Liver (tissue), 8 donors: ENCODE measurements at regions not wholly inside any gene's neighbourhood (a gene's known extent, or its start where the extent isn't known, plus 50 kb on each side); places are given as distances from the start of the nearest gene placed in this dataset.

Experiments
- DNase-seq: peaks from one replicate; pipeline ENCODE4 v3.0.0-alpha.2; 2017; ENCODE audit warnings: low spot score
- H3K27ac ChIP-seq, 2 donors: one replicate each; pipeline ENCODE4 v1.7.0; 2013; ENCODE audit warnings: inconsistent platforms in 2 of 2, low read length in 2 of 2, control low read depth in 1 of 2, low read depth in 1 of 2, mild to moderate bottlenecking in 1 of 2
- H3K27me3 ChIP-seq, 4 donors: one replicate each; pipeline versions ENCODE4 v1.6.1 to v1.7.0; 2013; ENCODE audit warnings: low read length in 3 of 4, inconsistent platforms in 1 of 4, mild to moderate bottlenecking in 1 of 4, moderate library complexity in 1 of 4; ENCODE audit not compliant: control insufficient read depth in 4 of 4, insufficient read depth in 4 of 4
- H3K36me3 ChIP-seq, 4 donors: one replicate each; pipeline versions ENCODE4 v1.6.1 to v1.7.0; 2013; ENCODE audit warnings: low read length in 3 of 4, mild to moderate bottlenecking in 3 of 4, low read depth in 1 of 4, moderate library complexity in 1 of 4; ENCODE audit not compliant: control insufficient read depth in 4 of 4, insufficient read depth in 3 of 4
- H3K4me1 ChIP-seq, 4 donors: one replicate each; pipeline versions ENCODE4 v1.6.1 to v1.7.0; 2013; ENCODE audit warnings: low read length in 3 of 4, mild to moderate bottlenecking in 3 of 4, moderate library complexity in 1 of 4; ENCODE audit not compliant: control insufficient read depth in 4 of 4, insufficient read depth in 4 of 4
- H3K4me3 ChIP-seq, 3 donors: one replicate each; pipeline versions ENCODE4 v1.6.1 to v1.7.0; 2013; ENCODE audit warnings: low read length in 3 of 3, control low read depth in 1 of 3, low read depth in 1 of 3, mild to moderate bottlenecking in 1 of 3
- H3K9ac ChIP-seq, 2 donors: one replicate each; pipeline ENCODE4 v1.7.0; 2013; ENCODE audit warnings: low read length in 2 of 2, mild to moderate bottlenecking in 2 of 2, moderate library complexity in 2 of 2, control low read depth in 1 of 2, low read depth in 1 of 2
- H3K9me3 ChIP-seq, 4 donors: one replicate each; pipeline versions ENCODE4 v1.6.1 to v1.7.0; 2013; ENCODE audit warnings: low read length in 3 of 4; ENCODE audit not compliant: control insufficient read depth in 4 of 4
- ATF3 ChIP-seq: IDR thresholded peaks from 2 replicates; pipeline ENCODE4 v1.6.1; 2016; ENCODE audit warnings: antibody characterized with exemption
- CTCF ChIP-seq: fragments of 150-350 bp; IDR thresholded peaks from 2 replicates; pipeline ENCODE4 v1.5.1; 2017; ENCODE audit warnings: improper control_type of control experiment, low read depth, low read length; ENCODE audit not compliant: missing input control
- EGR1 ChIP-seq, 2 donors: IDR thresholded peaks; 2 replicates each; pipeline ENCODE4 v1.6.1; 2016 to 2018; ENCODE audit warnings: antibody characterized with exemption in 2 of 2, low read depth in 2 of 2
- FOXA1 ChIP-seq: IDR thresholded peaks from 2 replicates; pipeline ENCODE4 v1.6.1; 2016; ENCODE audit warnings: antibody characterized with exemption
- FOXA2 ChIP-seq: IDR thresholded peaks from 2 replicates; pipeline ENCODE4 v1.6.1; 2016; ENCODE audit warnings: antibody characterized with exemption
- GABPA ChIP-seq, 2 donors: IDR thresholded peaks in 1 of 2; conservative IDR thresholded peaks in 1 of 2; 2 replicates each; pipeline ENCODE4 v1.6.1; 2016; ENCODE audit warnings: antibody characterized with exemption in 2 of 2, mild to moderate bottlenecking in 1 of 2, moderate library complexity in 1 of 2
- HNF4A ChIP-seq, 2 donors: conservative IDR thresholded peaks; 2 replicates each; pipeline ENCODE4 v1.6.1; 2016; ENCODE audit warnings: antibody characterized with exemption in 2 of 2, mild to moderate bottlenecking in 2 of 2
- HNF4G ChIP-seq: IDR thresholded peaks from 2 replicates; pipeline ENCODE4 v1.6.1; 2016; ENCODE audit warnings: antibody characterized with exemption
- MAX ChIP-seq: IDR thresholded peaks from 2 replicates; pipeline ENCODE4 v1.6.1; 2016; ENCODE audit warnings: antibody characterized with exemption
- RAD21 ChIP-seq, 2 donors: IDR thresholded peaks; 2 replicates each; pipeline ENCODE4 v1.6.1; 2016; ENCODE audit warnings: antibody characterized with exemption in 2 of 2, mild to moderate bottlenecking in 2 of 2
- REST ChIP-seq: IDR thresholded peaks from 2 replicates; pipeline ENCODE4 v1.6.1; 2016; ENCODE audit warnings: antibody characterized with exemption, mild to moderate bottlenecking
- RXRA ChIP-seq, 2 donors: IDR thresholded peaks; 2 replicates each; pipeline ENCODE4 v1.6.1; 2017 to 2018; ENCODE audit warnings: antibody characterized with exemption in 2 of 2, mild to moderate bottlenecking in 1 of 2
- SP1 ChIP-seq: IDR thresholded peaks from 2 replicates; pipeline ENCODE4 v1.6.1; 2018; ENCODE audit warnings: antibody characterized with exemption, mild to moderate bottlenecking
- ZBTB33 ChIP-seq: IDR thresholded peaks from 2 replicates; pipeline ENCODE4 v1.6.1; 2016; ENCODE audit warnings: antibody characterized with exemption
- WGBS: extraction: QIAGEN DNeasy Blood & Tissue Kit; methylation state at CpG from one replicate; pipeline ENCODE4 v1.1.7; 2013; 5-methylcytosine and 5-hydroxymethylcytosine counted together
- donor health status: healthy.
- donor health status: healthy.
- donor health status: healthy.
- donor health status: healthy.
- donor health status: healthy.

GRCh38 chr12:69167648-69168165 lies 71.7 kb upstream of the CPSF6 start:
- no peak overlapping the region for H3K27ac ChIP-seq

GRCh38 chr12:69168363-69168762 lies 71.0 kb upstream of the CPSF6 start:
- no peak overlapping the region for H3K4me3 ChIP-seq
- 97% methylated on average over 5 of the region's 5 CpGs for WGBS
- no peak for TF ChIP-seq CTCF
- TF ChIP-seq MAX, result no peak
- TF ChIP-seq GABPA (IDR thresholded peaks at IDR 0.05 in 1 of 2, conservative IDR thresholded peaks at IDR 0.05 in 1 of 2), result no peak
- TF ChIP-seq RXRA (IDR thresholded peaks at IDR 0.05), result no peak
- no peak for TF ChIP-seq FOXA2
- H3K4me1 ChIP-seq, result no peaks in the 10 kb centered on the region
- no peak overlapping the region for H3K27ac ChIP-seq
- H3K9me3 ChIP-seq, result no peaks in the 10 kb centered on the region
- no peaks in the 10 kb centered on the region for H3K27me3 ChIP-seq
- no peaks in the 10 kb centered on the region for H3K36me3 ChIP-seq
- DNase-seq, result no peak
- no peak overlapping the region for H3K9ac ChIP-seq

More at GRCh38 chr12:69167648-69168165, 71.7 kb upstream of the CPSF6 start:
- no peaks in the 10 kb centered on the region for H3K36me3 ChIP-seq
- no peaks in the 10 kb centered on the region for H3K9me3 ChIP-seq
- WGBS, result 95% methylated on average over 3 of the region's 3 CpGs
- no peak for DNase-seq
- H3K4me3 ChIP-seq, result no peak overlapping the region
- H3K4me1 ChIP-seq, result no peaks in the 10 kb centered on the region
- no peak for TF ChIP-seq GABPA (IDR thresholded peaks at IDR 0.05 in 1 of 2, conservative IDR thresholded peaks at IDR 0.05 in 1 of 2)
- no peak for TF ChIP-seq ZBTB33
- TF ChIP-seq ATF3, result no peak
- TF ChIP-seq SP1, result no peak
- no peak for TF ChIP-seq RXRA (IDR thresholded peaks at IDR 0.05)
- no peak overlapping the region for H3K9ac ChIP-seq
- no peaks in the 10 kb centered on the region for H3K27me3 ChIP-seq

- 95% methylated on average over 3 of the region's 3 CpGs for WGBS
- no peak for DNase-seq
- Histone ChIP-seq H3K27ac (no peak overlapping the region), H3K9me3 (no peaks in the 10 kb centered on the region), H3K4me1 (no peaks in the 10 kb centered on the region), H3K36me3 (no peaks in the 10 kb centered on the region), H3K27me3 (no peaks in the 10 kb centered on the region), H3K9ac (no peak overlapping the region), H3K4me3 (no peak overlapping the region)
- TF ChIP-seq SP1 (no peak), REST (no peak), HNF4A (conservative IDR thresholded peaks at IDR 0.05) (no peak), ATF3 (no peak), FOXA1 (no peak), RAD21 (IDR thresholded peaks at IDR 0.05) (no peak), EGR1 (IDR thresholded peaks at IDR 0.05; ENCODE audit: low read depth in 2 of 2) (no peak), HNF4G (no peak)
These were observed 70.5 kb upstream of the CPSF6 start for GRCh38 chr12:69168828-69169227.
